Activated T-helper 2 cell treated with anti-CD3 and anti-CD28 coated beads, Interferon-gamma antibody, Interleukin-2, Interleukin-4, amounts not matched to agents 10 μg/mL and 5 μg/mL and 100 μg/mL, durations not matched to agents 14 hours and 24 hours and 36 hours (primary cell): ENCODE measurements at regions not wholly inside any gene's neighbourhood (a gene's known extent, or its start where the extent isn't known, plus 50 kb on each side); places are given as distances from the start of the nearest gene placed in this dataset.

Source experiments
- DNase-seq: peaks from one replicate; pipeline ENCODE4 v3.0.0; 2021; ENCODE audit warnings: low spot score
- H3K27ac Mint-ChIP-seq: one replicate; pipeline ENCODE4 v1.8.0; 2021; ENCODE audit warnings: mixed read lengths
- H3K27me3 Mint-ChIP-seq: one replicate; pipeline ENCODE4 v1.8.0; 2021; ENCODE audit warnings: low read depth, mixed read lengths
- H3K36me3 Mint-ChIP-seq: one replicate; pipeline ENCODE4 v1.8.0; 2021; ENCODE audit warnings: low read depth, mixed read lengths
- H3K4me1 Mint-ChIP-seq: one replicate; pipeline ENCODE4 v1.8.0; 2021; ENCODE audit warnings: low read depth, mixed read lengths
- H3K4me3 Mint-ChIP-seq: one replicate; pipeline ENCODE4 v1.8.0; 2021; ENCODE audit warnings: low read depth, mild to moderate bottlenecking, moderate library complexity, mixed read lengths
- H3K9me3 Mint-ChIP-seq: one replicate; pipeline ENCODE4 v1.8.0; 2021; ENCODE audit warnings: mixed read lengths
- intact Hi-C: fragments of 100-400 bp; cut with micrococcal nuclease; formaldehyde crosslinking; loops from one replicate; pipeline ENCODE4 v1.15.1; 2023

DNA sequence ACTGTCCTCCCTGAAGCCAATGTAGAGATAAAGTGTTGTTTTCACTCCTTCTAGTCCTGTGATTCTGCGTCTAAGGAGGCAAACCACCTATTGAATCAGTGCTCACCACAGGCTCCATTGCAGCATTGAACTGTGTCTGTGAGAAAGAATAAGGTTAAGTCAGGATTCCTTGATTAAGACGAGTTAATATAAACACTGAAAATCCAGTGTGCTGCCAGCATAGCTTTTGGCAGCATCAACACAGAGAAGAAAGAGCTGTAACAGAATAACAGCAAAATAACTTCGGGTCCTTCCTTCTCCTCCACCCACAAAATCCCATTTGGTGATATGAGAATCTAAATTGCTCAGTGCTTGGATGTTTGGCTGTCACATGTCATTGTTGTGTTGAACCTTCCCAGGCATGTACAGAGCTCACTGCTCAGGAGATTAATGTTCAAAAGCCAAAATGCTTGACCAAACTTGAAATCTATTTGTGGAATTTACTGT, 185.2 kb upstream of the DDI1 start:
- no peak for DNase-seq
- Mint-ChIP-seq H3K36me3 (no peaks in the 10 kb centered on the region), H3K9me3 (peaks cover 4% of the 10 kb centered on the region), H3K27me3 (no peaks in the 10 kb centered on the region), H3K4me1 (no peaks in the 10 kb centered on the region), H3K27ac (no peak overlapping the region), H3K4me3 (no peak overlapping the region)
- intact Hi-C loops: no loop called here
